SK-N-MC (cell line): ENCODE measurements at regions not wholly inside any gene's neighbourhood (a gene's known extent, or its start where the extent isn't known, plus 50 kb on each side); places are given as distances from the start of the nearest gene placed in this dataset.

ENCODE experiments used
- FOXP2 ChIP-seq: optimal IDR thresholded peaks from 2 replicates; pipeline ENCODE3; 2011; ENCODE audit warnings: mild to moderate bottlenecking, moderate library complexity; ENCODE audit not compliant: insufficient read depth; ENCODE audit errors: extremely low read length, control extremely low read depth
- POLR2AphosphoS5 ChIP-seq: IDR thresholded peaks from 2 replicates; pipeline ENCODE4 v1.6.1; 2012; ENCODE audit warnings: mild to moderate bottlenecking, low read depth, low read length, borderline replicate concordance

GRCh38 chr19:28493884-28494283 is 719.1 kb downstream of the UQCRFS1 start:
- no peak for TF ChIP-seq FOXP2
- no peak for TF ChIP-seq POLR2AphosphoS5
